ENCODE measurements at regions not wholly inside any gene's neighbourhood (a gene's known extent, or its start where the extent isn't known, plus 50 kb on each side); places are given as distances from the start of the nearest gene placed in this dataset.
"Not testable (repeated sequence)": the region's sequence is repeated elsewhere in the genome, so short reads cannot be mapped to it uniquely, and the experiment has no call there.

- H3K27ac Mint-ChIP-seq, result no peak overlapping the region
- no peaks in the 10 kb centered on the region for H3K4me1 Mint-ChIP-seq (ENCODE audit: low read depth)
- peaks cover 22% of the 10 kb centered on the region for H3K27me3 Mint-ChIP-seq
- DNase-seq, result no peak
- H3K4me3 Mint-ChIP-seq, result no peak overlapping the region
- no peaks in the 10 kb centered on the region for H3K36me3 Mint-ChIP-seq (ENCODE audit: low read depth)
- no peaks in the 10 kb centered on the region for H3K9me3 Mint-ChIP-seq
Observed at GRCh38 chr22:22124374-22124773, 120.2 kb upstream of the VPREB1 start.

- peaks cover 26% of the 10 kb centered on the region for H3K27me3 Mint-ChIP-seq
- no peaks in the 10 kb centered on the region for H3K36me3 Mint-ChIP-seq (ENCODE audit: low read depth)
- no peak overlapping the region for H3K4me3 Mint-ChIP-seq
- H3K9me3 Mint-ChIP-seq, result no peaks in the 10 kb centered on the region
- no peak for DNase-seq
- no peak overlapping the region for H3K27ac Mint-ChIP-seq
- H3K4me1 Mint-ChIP-seq (ENCODE audit: low read depth), result no peaks in the 10 kb centered on the region
Observed at GRCh38 chr22:22123960-22124278, 120.7 kb upstream of the VPREB1 start.

GRCh38 chr22:22123118-22123959 lies 121.2 kb upstream of the VPREB1 start:
- Mint-ChIP-seq H3K27me3 (peaks cover 32% of the 10 kb centered on the region), H3K4me1 (ENCODE audit: low read depth) (peaks cover under 1% of the 10 kb centered on the region), H3K9me3 (no peaks in the 10 kb centered on the region), H3K4me3 (no peak overlapping the region), H3K36me3 (ENCODE audit: low read depth) (no peaks in the 10 kb centered on the region), H3K27ac (peak overlapping the region; percentile 57)
- DNase-seq, result no peak

GRCh38 chr22:22122348-22123117 lies 122.1 kb upstream of the VPREB1 start:
- no peak for DNase-seq
- H3K27ac Mint-ChIP-seq, result no peak overlapping the region
- no peaks in the 10 kb centered on the region for H3K36me3 Mint-ChIP-seq (ENCODE audit: low read depth)
- H3K4me3 Mint-ChIP-seq, result no peak overlapping the region
- H3K9me3 Mint-ChIP-seq, result no peaks in the 10 kb centered on the region
- H3K27me3 Mint-ChIP-seq, result peaks cover 35% of the 10 kb centered on the region
- peaks cover 3% of the 10 kb centered on the region for H3K4me1 Mint-ChIP-seq (ENCODE audit: low read depth)

- Mint-ChIP-seq H3K4me1 (ENCODE audit: low read depth) (peaks cover 4% of the 10 kb centered on the region), H3K27me3 (peaks cover 38% of the 10 kb centered on the region), H3K4me3 (no peak overlapping the region), H3K27ac (no peak overlapping the region), H3K9me3 (no peaks in the 10 kb centered on the region), H3K36me3 (ENCODE audit: low read depth) (no peaks in the 10 kb centered on the region)
- DNase-seq, result no peak
Observed at GRCh38 chr22:22121445-22121844, 123.1 kb upstream of the VPREB1 start.

GRCh38 chr22:22120160-22120559 lies 124.4 kb upstream of the VPREB1 start:
- Mint-ChIP-seq H3K36me3 (ENCODE audit: low read depth) (no peaks in the 10 kb centered on the region), H3K27me3 (peaks cover 38% of the 10 kb centered on the region), H3K27ac (no peak overlapping the region)

GRCh38 chr22:22118987-22119386 lies 125.6 kb upstream of the VPREB1 start:
- no peak for DNase-seq
- Mint-ChIP-seq H3K9me3 (no peaks in the 10 kb centered on the region), H3K36me3 (ENCODE audit: low read depth) (no peaks in the 10 kb centered on the region), H3K27me3 (peaks cover 33% of the 10 kb centered on the region), H3K4me1 (ENCODE audit: low read depth) (peaks cover 4% of the 10 kb centered on the region), H3K27ac (no peak overlapping the region), H3K4me3 (no peak overlapping the region)

More at GRCh38 chr22:22120160-22120559, 124.4 kb upstream of the VPREB1 start:
- Mint-ChIP-seq H3K9me3 (no peaks in the 10 kb centered on the region), H3K4me1 (ENCODE audit: low read depth) (peaks cover 4% of the 10 kb centered on the region), H3K4me3 (no peak overlapping the region)
- DNase-seq, result no peak

- H3K4me3 Mint-ChIP-seq, result peak overlapping the region; percentile 6
- H3K4me1 Mint-ChIP-seq (ENCODE audit: low read depth); H3K27ac Mint-ChIP-seq; DNase-seq; H3K36me3 Mint-ChIP-seq (ENCODE audit: low read depth); H3K9me3 Mint-ChIP-seq: not testable (repeated sequence)
- H3K27me3 Mint-ChIP-seq, result peaks cover 25% of the 10 kb centered on the region
Observed at GRCh38 chr22:22117864-22118544, 126.6 kb upstream of the VPREB1 start.

- not testable (repeated sequence) for DNase-seq; H3K27ac Mint-ChIP-seq; H3K9me3 Mint-ChIP-seq; H3K36me3 Mint-ChIP-seq (ENCODE audit: low read depth); H3K4me1 Mint-ChIP-seq (ENCODE audit: low read depth)
- H3K4me3 Mint-ChIP-seq, result peak overlapping the region; percentile 56
- H3K27me3 Mint-ChIP-seq, result peaks cover 19% of the 10 kb centered on the region
Observed at GRCh38 chr22:22116997-22117770, 127.4 kb upstream of the VPREB1 start.

GRCh38 chr22:22113701-22114100 lies 130.9 kb upstream of the VPREB1 start:
- peaks cover 9% of the 10 kb centered on the region for H3K27me3 Mint-ChIP-seq
- no peak for DNase-seq

GRCh38 chr22:22112533-22113294 lies 130.1 kb upstream of the TOP3B start:
- no peaks in the 10 kb centered on the region for H3K9me3 Mint-ChIP-seq

More at GRCh38 chr22:22113701-22114100, 130.9 kb upstream of the VPREB1 start:
- Mint-ChIP-seq H3K36me3 (ENCODE audit: low read depth) (no peaks in the 10 kb centered on the region), H3K4me3 (no peak overlapping the region), H3K27ac (no peak overlapping the region), H3K4me1 (ENCODE audit: low read depth) (peaks cover 20% of the 10 kb centered on the region), H3K9me3 (no peaks in the 10 kb centered on the region)

GRCh38 chr22:22111983-22112382 lies 129.4 kb upstream of the TOP3B start:
- H3K4me1 Mint-ChIP-seq (ENCODE audit: low read depth), result peaks cover 16% of the 10 kb centered on the region
- peak overlapping the region; percentile 57 for H3K27ac Mint-ChIP-seq
- no peak overlapping the region for H3K4me3 Mint-ChIP-seq
- H3K27me3 Mint-ChIP-seq, result peaks cover under 1% of the 10 kb centered on the region
- H3K36me3 Mint-ChIP-seq (ENCODE audit: low read depth), result no peaks in the 10 kb centered on the region
- DNase-seq, result no peak
- H3K9me3 Mint-ChIP-seq, result no peaks in the 10 kb centered on the region

More at GRCh38 chr22:22112533-22113294, 130.1 kb upstream of the TOP3B start:
- peaks cover 18% of the 10 kb centered on the region for H3K4me1 Mint-ChIP-seq (ENCODE audit: low read depth)
- H3K4me3 Mint-ChIP-seq, result no peak overlapping the region
- DNase-seq, result no peak
- no peaks in the 10 kb centered on the region for H3K36me3 Mint-ChIP-seq (ENCODE audit: low read depth)
- H3K27ac Mint-ChIP-seq, result no peak overlapping the region
- H3K27me3 Mint-ChIP-seq, result peaks cover 3% of the 10 kb centered on the region

- no peaks in the 10 kb centered on the region for H3K36me3 Mint-ChIP-seq (ENCODE audit: low read depth)
- H3K9me3 Mint-ChIP-seq, result no peaks in the 10 kb centered on the region
- H3K27ac Mint-ChIP-seq, result peak overlapping the region; percentile 57
- no peak overlapping the region for H3K4me3 Mint-ChIP-seq
- peak; percentile 40 for DNase-seq
- H3K4me1 Mint-ChIP-seq (ENCODE audit: low read depth), result peaks cover 16% of the 10 kb centered on the region
- peaks cover 6% of the 10 kb centered on the region for H3K27me3 Mint-ChIP-seq
Observed at GRCh38 chr22:22111267-22111751, 128.7 kb upstream of the TOP3B start.
